ENCODE measurements at regions not wholly inside any gene's neighbourhood (a gene's known extent, or its start where the extent isn't known, plus 50 kb on each side); places are given as distances from the start of the nearest gene placed in this dataset.

- TF ChIP-seq SOX6 (IDR thresholded peaks at IDR 0.05): no peak
- TF ChIP-seq SOX6 (CRISPR knock-in tag; IDR thresholded peaks at IDR 0.05): no peak
- no peak for TF ChIP-seq IKZF4 (CRISPR knock-in tag; IDR thresholded peaks at IDR 0.05; ENCODE audit: borderline replicate concordance, low read depth, not compliant biosample characterization)
- TF ChIP-seq, protein P1, sequence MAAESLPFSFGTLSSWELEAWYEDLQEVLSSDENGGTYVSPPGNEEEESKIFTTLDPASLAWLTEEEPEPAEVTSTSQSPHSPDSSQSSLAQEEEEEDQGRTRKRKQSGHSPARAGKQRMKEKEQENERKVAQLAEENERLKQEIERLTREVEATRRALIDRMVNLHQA (CRISPR knock-in tag; IDR thresholded peaks at IDR 0.05): no peak
- no peak for TF ChIP-seq CBFB (CRISPR knock-in tag; IDR thresholded peaks at IDR 0.05)
- no peak for TF ChIP-seq KDM4B (CRISPR knock-in tag; IDR thresholded peaks at IDR 0.05)
- no peak for TF ChIP-seq FOXM1 (CRISPR knock-in tag; IDR thresholded peaks at IDR 0.05)
- TF ChIP-seq PATZ1 (CRISPR knock-in tag; IDR thresholded peaks at IDR 0.05): no peak
Measured at GRCh38 chr3:78140866-78141265, 1101.0 kb downstream of the ROBO2 start (continued).

DNA sequence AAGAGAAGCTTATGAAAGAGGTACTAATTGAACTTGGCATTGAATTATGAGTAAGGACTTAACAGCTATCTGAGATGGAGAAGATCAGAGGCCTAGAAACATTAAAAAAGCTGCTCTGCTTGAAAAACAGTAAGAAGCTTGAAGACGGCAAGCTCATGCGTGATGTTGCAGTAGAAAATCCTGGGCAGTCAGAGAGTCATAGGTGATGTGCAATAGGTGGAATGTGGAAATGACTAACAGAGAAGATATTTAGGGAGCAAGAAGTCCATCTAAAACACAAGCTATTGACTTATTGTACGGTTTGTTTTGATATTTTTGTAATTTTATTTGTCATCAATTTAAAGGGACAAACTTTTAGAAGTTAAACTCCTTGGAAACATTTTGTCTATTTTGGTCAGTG, 1101.4 kb downstream of the ROBO2 start:
- intact Hi-C loops (cut with micrococcal nuclease; ENCODE audit: unreplicated experiment): no loop called here
- Histone ChIP-seq H2AFZ (ENCODE audit: low read length) (no peak overlapping the region), H3K4me3 (replicated peaks in 1 of 3; ENCODE audit: insufficient read depth in 1 of 3, low read depth in 2 of 3, low read length in 3 of 3) (no peak overlapping the region), H3K4me2 (ENCODE audit: low read depth, low read length) (no peak overlapping the region), H3K27me3 (ENCODE audit: control insufficient read depth in 1 of 2, insufficient read depth in 2 of 2, low read length in 2 of 2) (no peaks in the 10 kb centered on the region), H4K20me1 (ENCODE audit: insufficient read depth, low read length) (no peaks in the 10 kb centered on the region), H3K27ac (ENCODE audit: extremely low read length, insufficient read depth, low read length) (no peak overlapping the region), H3K9ac (ENCODE audit: insufficient read depth, low read depth, low read length) (no peak overlapping the region), H3K36me3 (replicated peaks in 1 of 2; ENCODE audit: control insufficient read depth in 1 of 2, insufficient read depth in 2 of 2, low read length in 2 of 2) (no peaks in the 10 kb centered on the region), H3K79me2 (ENCODE audit: insufficient read depth, low read length) (no peaks in the 10 kb centered on the region), H3K9me3 (ENCODE audit: low read length) (no peaks in the 10 kb centered on the region), H3K4me1 (ENCODE audit: insufficient read depth, low read length) (no peaks in the 10 kb centered on the region)
- ATAC-seq (no peak), FAIRE-seq (no peak), DNase-seq (ENCODE audit: low spot score) (no peak)
- POLR2A ChIA-PET: no interaction called here
- CTCF ChIA-PET (ENCODE audit: low intra/inter-chr PET ratio, low total read pairs): no interaction called here
- in situ Hi-C loops (cut with HindIII; ENCODE audit: extremely low pct_ligation_motif_present, low pct_unique_long_range_greater_than_20kb): no loop called here
- BruUV-seq (replicated peaks): no TSS peak
- WGBS (ENCODE audit: low lambda C conversion rate): 33% methylated on average over 3 of the region's 3 CpGs
- no peak for TF ChIP-seq ZSCAN21 (CRISPR knock-in tag; IDR thresholded peaks at IDR 0.05; ENCODE audit: borderline replicate concordance)
- no peak for TF ChIP-seq ZBTB42 (CRISPR knock-in tag; IDR thresholded peaks at IDR 0.05)
- TF ChIP-seq ATAD3A (CRISPR knock-in tag; IDR thresholded peaks at IDR 0.05): no peak
- TF ChIP-seq NBN (conservative IDR thresholded peaks at IDR 0.05): no peak
- no peak for TF ChIP-seq PRMT3 (CRISPR knock-in tag; IDR thresholded peaks at IDR 0.05; ENCODE audit: borderline replicate concordance, low read depth)
- TF ChIP-seq FOXK2 (IDR thresholded peaks at IDR 0.05): no peak
- no peak for TF ChIP-seq SNAPC2 (CRISPR knock-in tag; IDR thresholded peaks at IDR 0.05)
- no peak for TF ChIP-seq SMYD3 (CRISPR knock-in tag; IDR thresholded peaks at IDR 0.05)
- TF ChIP-seq ZNF432 (CRISPR knock-in tag; IDR thresholded peaks at IDR 0.05; ENCODE audit: borderline replicate concordance): no peak
- TF ChIP-seq, protein P2, sequence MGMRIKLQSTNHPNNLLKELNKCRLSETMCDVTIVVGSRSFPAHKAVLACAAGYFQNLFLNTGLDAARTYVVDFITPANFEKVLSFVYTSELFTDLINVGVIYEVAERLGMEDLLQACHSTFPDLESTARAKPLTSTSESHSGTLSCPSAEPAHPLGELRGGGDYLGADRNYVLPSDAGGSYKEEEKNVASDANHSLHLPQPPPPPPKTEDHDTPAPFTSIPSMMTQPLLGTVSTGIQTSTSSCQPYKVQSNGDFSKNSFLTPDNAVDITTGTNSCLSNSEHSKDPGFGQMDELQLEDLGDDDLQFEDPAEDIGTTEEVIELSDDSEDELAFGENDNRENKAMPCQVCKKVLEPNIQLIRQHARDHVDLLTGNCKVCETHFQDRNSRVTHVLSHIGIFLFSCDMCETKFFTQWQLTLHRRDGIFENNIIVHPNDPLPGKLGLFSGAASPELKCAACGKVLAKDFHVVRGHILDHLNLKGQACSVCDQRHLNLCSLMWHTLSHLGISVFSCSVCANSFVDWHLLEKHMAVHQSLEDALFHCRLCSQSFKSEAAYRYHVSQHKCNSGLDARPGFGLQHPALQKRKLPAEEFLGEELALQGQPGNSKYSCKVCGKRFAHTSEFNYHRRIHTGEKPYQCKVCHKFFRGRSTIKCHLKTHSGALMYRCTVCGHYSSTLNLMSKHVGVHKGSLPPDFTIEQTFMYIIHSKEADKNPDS (CRISPR knock-in tag; IDR thresholded peaks at IDR 0.05): no peak
- TF ChIP-seq ISX (CRISPR knock-in tag; conservative IDR thresholded peaks at IDR 0.05): no peak
- no peak for TF ChIP-seq ZC3H13 (CRISPR knock-in tag; IDR thresholded peaks at IDR 0.05)
- no peak for TF ChIP-seq GLMP (CRISPR knock-in tag; IDR thresholded peaks at IDR 0.05; ENCODE audit: borderline replicate concordance)
- TF ChIP-seq ZNF101 (CRISPR knock-in tag; IDR thresholded peaks at IDR 0.05; ENCODE audit: borderline replicate concordance, low read depth): no peak
